ENCODE measurements at regions not wholly inside any gene's neighbourhood (a gene's known extent, or its start where the extent isn't known, plus 50 kb on each side); places are given as distances from the start of the nearest gene placed in this dataset.

DNA sequence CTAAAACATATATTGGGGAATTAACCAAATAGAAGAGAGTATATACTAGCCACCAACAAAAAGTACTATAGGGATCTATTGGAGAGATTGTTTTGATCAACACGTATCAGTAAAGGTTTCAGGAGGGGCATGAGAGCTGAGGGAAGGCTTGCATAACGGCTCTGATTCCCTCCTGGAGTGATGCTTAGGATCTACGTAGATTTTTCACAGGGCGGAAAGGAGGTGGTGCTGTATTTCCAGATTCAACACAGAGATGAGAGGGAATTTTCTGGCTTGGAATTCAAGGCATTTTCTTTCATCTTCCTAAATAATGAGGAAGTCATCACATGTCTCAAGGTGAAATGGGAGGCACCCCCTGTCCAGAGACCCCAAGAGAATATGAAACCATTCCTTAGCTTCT, 443.8 kb downstream of the CMPK2 start:
- no peak for DNase-seq (ENCODE audit: low read depth)
- H3K4me3 ChIP-seq (ENCODE audit: low read length), result no peak overlapping the region
- TF ChIP-seq, protein P1, sequence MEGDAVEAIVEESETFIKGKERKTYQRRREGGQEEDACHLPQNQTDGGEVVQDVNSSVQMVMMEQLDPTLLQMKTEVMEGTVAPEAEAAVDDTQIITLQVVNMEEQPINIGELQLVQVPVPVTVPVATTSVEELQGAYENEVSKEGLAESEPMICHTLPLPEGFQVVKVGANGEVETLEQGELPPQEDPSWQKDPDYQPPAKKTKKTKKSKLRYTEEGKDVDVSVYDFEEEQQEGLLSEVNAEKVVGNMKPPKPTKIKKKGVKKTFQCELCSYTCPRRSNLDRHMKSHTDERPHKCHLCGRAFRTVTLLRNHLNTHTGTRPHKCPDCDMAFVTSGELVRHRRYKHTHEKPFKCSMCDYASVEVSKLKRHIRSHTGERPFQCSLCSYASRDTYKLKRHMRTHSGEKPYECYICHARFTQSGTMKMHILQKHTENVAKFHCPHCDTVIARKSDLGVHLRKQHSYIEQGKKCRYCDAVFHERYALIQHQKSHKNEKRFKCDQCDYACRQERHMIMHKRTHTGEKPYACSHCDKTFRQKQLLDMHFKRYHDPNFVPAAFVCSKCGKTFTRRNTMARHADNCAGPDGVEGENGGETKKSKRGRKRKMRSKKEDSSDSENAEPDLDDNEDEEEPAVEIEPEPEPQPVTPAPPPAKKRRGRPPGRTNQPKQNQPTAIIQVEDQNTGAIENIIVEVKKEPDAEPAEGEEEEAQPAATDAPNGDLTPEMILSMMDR (IDR thresholded peaks at IDR 0.05; ENCODE audit: insufficient read depth, low read depth, low read length, missing control alignments), result no peak

DNA sequence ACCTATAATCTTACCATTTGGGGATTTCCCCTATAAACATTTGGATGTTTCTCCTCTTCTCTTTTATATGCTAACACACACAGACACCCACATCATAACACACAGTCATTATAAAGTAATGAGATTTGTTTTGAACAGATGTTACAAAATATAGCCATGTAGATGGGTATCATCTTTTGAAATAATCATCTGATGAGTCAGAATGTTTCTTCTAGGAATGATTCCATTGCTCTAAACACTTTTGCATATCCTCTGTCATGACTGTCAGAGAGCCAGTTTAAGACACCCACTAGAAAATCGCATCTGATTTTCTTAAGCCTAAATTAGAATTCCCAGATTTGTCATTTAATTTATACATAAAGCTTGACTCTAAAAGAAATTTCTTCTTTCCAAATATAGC, 442.6 kb downstream of the CMPK2 start:
- no peak overlapping the region for H3K4me3 ChIP-seq (ENCODE audit: low read length)
- TF ChIP-seq, protein P1 (IDR thresholded peaks at IDR 0.05; ENCODE audit: insufficient read depth, low read depth, low read length, missing control alignments), result no peak
- peak; percentile 34 for DNase-seq (ENCODE audit: low read depth)

DNA sequence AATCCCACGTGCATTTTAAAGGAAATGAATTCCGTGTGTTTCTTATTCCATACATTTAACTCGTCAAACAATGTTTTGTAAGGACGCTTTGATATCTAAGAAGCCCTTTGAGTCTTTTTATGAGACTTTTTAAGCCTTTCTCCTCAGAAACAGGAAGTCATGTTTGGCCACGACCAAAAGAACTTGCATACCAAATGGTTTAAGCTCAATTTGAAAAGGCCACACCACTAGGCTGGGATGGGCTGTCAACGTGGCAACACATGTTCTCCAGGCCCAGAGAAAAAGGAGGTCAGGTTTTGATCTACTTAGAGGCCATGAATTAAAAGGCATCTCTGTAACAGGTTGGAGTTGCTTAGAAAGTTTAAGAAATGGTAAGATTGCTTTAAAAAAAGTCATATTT, 441.8 kb downstream of the CMPK2 start:
- TF ChIP-seq, protein P1 (IDR thresholded peaks at IDR 0.05; ENCODE audit: insufficient read depth, low read depth, low read length, missing control alignments), result no peak
- DNase-seq (ENCODE audit: low read depth), result no peak
- no peak overlapping the region for H3K4me3 ChIP-seq (ENCODE audit: low read length)

DNA sequence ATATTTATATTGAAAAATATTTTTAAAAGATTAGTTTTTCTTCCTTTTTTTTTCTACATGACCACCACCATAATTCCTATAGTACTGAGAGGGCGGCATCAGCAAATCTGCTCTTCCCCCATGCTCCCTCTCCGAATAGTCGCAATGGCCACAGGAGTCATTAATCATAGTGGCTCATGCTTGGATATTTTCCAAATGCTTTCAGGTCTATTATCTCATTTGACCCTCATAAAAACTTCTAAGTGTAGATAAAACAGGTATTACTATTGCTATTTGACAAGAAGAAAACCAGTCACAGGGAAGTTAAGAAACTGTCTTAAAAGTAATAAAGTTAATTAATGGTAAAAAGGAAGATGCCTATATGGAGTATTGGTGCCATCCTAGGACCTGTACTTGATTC, 440.7 kb downstream of the CMPK2 start:
- no peak overlapping the region for H3K4me3 ChIP-seq (ENCODE audit: low read length)
- TF ChIP-seq, protein P1 (IDR thresholded peaks at IDR 0.05; ENCODE audit: insufficient read depth, low read depth, low read length, missing control alignments), result no peak
- DNase-seq (ENCODE audit: low read depth), result no peak

DNA sequence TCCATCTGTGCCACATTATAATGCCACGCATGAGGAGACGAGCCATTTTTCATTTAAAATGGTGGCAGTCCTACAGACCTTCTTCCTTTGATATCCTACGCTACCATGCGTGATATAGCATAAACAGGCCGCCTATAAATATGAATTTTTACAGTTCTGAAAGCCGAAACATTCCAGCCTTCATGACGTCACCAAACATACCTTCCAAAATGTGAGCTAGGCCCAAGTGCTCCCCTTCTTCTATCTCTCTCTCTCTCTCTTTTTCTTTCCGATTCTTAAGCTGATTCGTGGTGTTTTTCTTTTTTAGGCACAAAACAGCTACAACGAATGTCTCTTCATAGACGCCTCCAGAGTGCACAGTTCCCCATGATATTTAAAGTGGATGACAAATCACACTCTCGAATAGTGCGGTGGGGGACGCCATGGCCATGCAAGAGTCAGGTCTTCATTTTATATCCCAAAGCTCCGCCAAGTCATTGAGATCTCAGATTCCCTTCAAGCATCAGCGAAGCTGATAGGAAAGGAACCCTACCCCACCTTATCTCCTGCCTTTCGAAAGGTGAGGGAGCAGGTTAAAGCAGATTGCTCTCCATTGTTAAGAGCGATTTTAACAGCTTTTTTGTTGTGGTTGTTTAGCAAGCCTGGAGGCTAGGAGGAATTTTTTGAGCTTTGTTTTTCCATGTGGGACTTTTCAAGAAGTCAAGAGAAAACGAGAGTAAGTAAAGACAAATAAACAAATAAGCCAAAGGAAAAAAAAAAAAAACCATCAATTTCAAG, 436.3 kb downstream of the CMPK2 start:
- no peak overlapping the region for H3K4me3 ChIP-seq (ENCODE audit: low read length)
- no peak for DNase-seq (ENCODE audit: low read depth)
- TF ChIP-seq, protein P1 (IDR thresholded peaks at IDR 0.05; ENCODE audit: insufficient read depth, low read depth, low read length, missing control alignments), result no peak

DNA sequence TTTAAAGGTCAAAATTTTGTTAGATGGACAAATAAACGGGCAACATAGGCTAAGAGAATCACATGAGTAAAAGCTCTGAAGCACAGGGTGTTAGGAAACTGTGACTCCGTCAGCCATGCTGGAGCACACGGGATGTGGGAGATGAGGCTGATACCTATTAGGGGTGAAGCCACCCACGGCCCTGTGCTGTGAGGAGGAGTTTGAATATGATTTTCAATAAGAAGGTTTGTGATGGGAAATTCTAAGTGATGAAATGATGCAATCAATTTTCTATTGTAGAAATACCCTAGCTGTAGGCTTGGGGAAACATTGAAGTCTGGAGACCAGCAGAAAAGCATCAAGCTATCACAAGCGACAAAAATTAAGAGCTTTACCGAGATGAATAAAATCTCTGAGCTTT, 431.3 kb downstream of the CMPK2 start:
- DNase-seq (ENCODE audit: low read depth), result no peak
- TF ChIP-seq, protein P1 (IDR thresholded peaks at IDR 0.05; ENCODE audit: insufficient read depth, low read depth, low read length, missing control alignments), result no peak
- H3K4me3 ChIP-seq (ENCODE audit: low read length), result no peak overlapping the region

DNA sequence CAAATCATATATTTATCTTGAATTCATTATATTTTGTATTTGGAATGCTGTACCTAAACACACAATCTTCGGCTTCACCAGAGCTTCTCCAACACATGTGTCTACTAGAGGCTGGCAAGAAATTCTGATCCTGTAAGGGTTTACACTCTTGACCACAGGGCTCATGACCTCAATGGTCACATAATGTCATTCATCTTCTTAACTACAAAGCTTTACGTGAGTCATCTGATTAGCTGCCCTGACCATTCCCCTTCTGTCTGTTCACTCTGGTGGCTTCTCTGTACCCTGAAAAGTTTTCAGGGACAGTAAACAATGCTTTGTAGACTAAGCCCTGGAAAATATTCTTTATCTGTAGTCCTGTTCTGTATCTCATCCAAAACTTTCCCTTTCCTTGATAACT, 423.9 kb downstream of the CMPK2 start:
- H3K4me3 ChIP-seq (ENCODE audit: low read length), result no peak overlapping the region
- TF ChIP-seq, protein P1 (IDR thresholded peaks at IDR 0.05; ENCODE audit: insufficient read depth, low read depth, low read length, missing control alignments), result no peak
- DNase-seq (ENCODE audit: low read depth), result no peak
